GM12878 (cell line): ENCODE measurements at regions not wholly inside any gene's neighbourhood (a gene's known extent, or its start where the extent isn't known, plus 50 kb on each side); places are given as distances from the start of the nearest gene placed in this dataset.

Experiments used
- ATAC-seq: fragments of 200-7000 bp; cut with Tn5 transposase; 3 replicates; pipeline ENCODE4 v1.9.1; 2020; ENCODE audit warnings: mild to moderate bottlenecking, moderate library complexity
- BruUV-seq: library from RNA; stranded (reverse); fragments of 400-500 nt; replicated peaks from 2 replicates; lab custom pipeline; 2021; lab: Mats Ljungman, UMichigan
- CTCF ChIA-PET: fragments of 300-600 bp; sonication (Branson Sonifier 250); formaldehyde crosslinking; extraction: SDS; loops from one replicate; lab custom pipeline; 2021; ENCODE audit warnings: inconsistent platforms; lab: Yijun Ruan, JAX
- POLR2A ChIA-PET: fragments of 350-600 bp; formaldehyde crosslinking; extraction: SDS; loops from one replicate; lab custom pipeline; 2021; ENCODE audit warnings: inconsistent platforms; lab: Charles Lee
- RAD21 ChIA-PET: fragments of 300-600 bp; sonication (Branson Sonifier 250); formaldehyde crosslinking; loops from one replicate; lab custom pipeline; 2023; ENCODE audit warnings: antibody characterized with exemption; ENCODE audit not compliant: unreplicated experiment; lab: Charles Lee
- SMC1A ChIA-PET: fragments of 300-600 bp; sonication (Branson Sonifier 250); formaldehyde crosslinking; loops from one replicate; lab custom pipeline; 2023; ENCODE audit not compliant: unreplicated experiment, uncharacterized antibody; lab: Charles Lee
- DNase-seq: peaks from one replicate; pipeline ENCODE4 v3.0.0-alpha.2; 2011; ENCODE audit warnings: low read depth, low spot score
- FAIRE-seq: peaks from 3 replicates; lab custom pipeline; 2011; peaks lifted over from hg19 to GRCh38; lab: Jason Lieb, UNC
- H2AFZ ChIP-seq: 2 replicates; pipeline ENCODE4 v1.6.0; 2011; ENCODE audit warnings: low read depth, low read length, control low read depth; ENCODE audit not compliant: control insufficient read depth
- H3K27ac ChIP-seq: 2 replicates; pipeline ENCODE4 v1.5.1; 2011; ENCODE audit warnings: control low read depth; ENCODE audit not compliant: control insufficient read depth, insufficient read depth
- H3K27me3 ChIP-seq, 2 experiments: replicated peaks in 1 of 2; 2 replicates each; pipeline versions ENCODE4 v1.6.0 to v1.6.1; 2011; ENCODE audit warnings: low read length in 1 of 2; ENCODE audit not compliant: control insufficient read depth in 2 of 2, insufficient read depth in 2 of 2
- H3K36me3 ChIP-seq, 2 experiments: 2 replicates each; pipeline ENCODE4 v1.5.1; 2011; ENCODE audit warnings: low read length in 1 of 2; ENCODE audit not compliant: control insufficient read depth in 2 of 2, insufficient read depth in 2 of 2
- H3K4me1 ChIP-seq: 2 replicates; pipeline ENCODE4 v1.6.1; 2011; ENCODE audit warnings: mild to moderate bottlenecking, low read length, moderate library complexity, mixed read lengths; ENCODE audit not compliant: control insufficient read depth, insufficient read depth
- H3K4me2 ChIP-seq: 2 replicates; pipeline ENCODE4 v1.6.0; 2011; ENCODE audit warnings: control low read depth; ENCODE audit not compliant: control insufficient read depth, insufficient read depth
- H3K4me3 ChIP-seq: fragments of 200-600 bp; sonication (generic); 2 replicates; pipeline ENCODE4 v1.5.1; 2016
- H3K79me2 ChIP-seq: 2 replicates; pipeline ENCODE4 v1.6.0; 2011; ENCODE audit warnings: low read length; ENCODE audit not compliant: control insufficient read depth, insufficient read depth
- H3K9ac ChIP-seq: 2 replicates; pipeline ENCODE4 v1.8.0; 2011; ENCODE audit warnings: low read length, control low read depth, mixed read lengths; ENCODE audit not compliant: control insufficient read depth, insufficient read depth
- H3K9me3 ChIP-seq: replicated peaks from 3 replicates; pipeline ENCODE4 v1.5.1; 2011; ENCODE audit warnings: mild to moderate bottlenecking, low read length; ENCODE audit not compliant: control insufficient read depth, insufficient read depth
- H4K20me1 ChIP-seq: 2 replicates; pipeline ENCODE4 v1.6.0; 2011; ENCODE audit not compliant: control insufficient read depth, insufficient read depth
- BCL11A ChIP-seq: IDR thresholded peaks from 2 replicates; pipeline ENCODE4 v1.6.1; 2011; ENCODE audit warnings: low read depth, low read length
- EED ChIP-seq: sonication (generic); IDR thresholded peaks from 2 replicates; pipeline ENCODE4 v1.6.1; 2016; ENCODE audit warnings: antibody characterized with exemption, low read depth
- HSF1 ChIP-seq: fragments of 150-350 bp; IDR thresholded peaks from 2 replicates; pipeline ENCODE4 v1.6.1; 2014; ENCODE audit warnings: mild to moderate bottlenecking, low read depth, low read length
- NRF1 ChIP-seq: conservative IDR thresholded peaks from 2 replicates; pipeline ENCODE4 v1.6.1; 2011; ENCODE audit warnings: mild to moderate bottlenecking, low read depth, low read length, improper control_type of control experiment
- WGBS: methylation state at CpG from one replicate; pipeline ENCODE4 v1.1.6; 2016; ENCODE audit warnings: low lambda C conversion rate; ENCODE audit not compliant: insufficient replicate concordance, insufficient coverage; ENCODE audit errors: missing lambda C conversion rate; 5-methylcytosine and 5-hydroxymethylcytosine counted together
- in situ Hi-C: fragments of 300-500 bp; cut with MboI; formaldehyde crosslinking; loops from 9 replicates; pipeline ENCODE4 v1.14.3; 2018; ENCODE audit warnings: mixed read lengths
- intact Hi-C: fragments of 100-400 bp; cut with micrococcal nuclease; formaldehyde crosslinking; loops from one replicate; pipeline ENCODE4 v1.14.2; 2022; ENCODE audit not compliant: unreplicated experiment

GRCh38 chr9:8033794-8034193, 234.2 kb upstream of the DMAC1 start:
- ChIA-PET SMC1A (no interaction called here), POLR2A (no interaction called here), RAD21 (no interaction called here), CTCF (no interaction called here)
- no peak overlapping the region for H3K27ac ChIP-seq
- ATAC-seq = no peak
- no peak overlapping the region for H3K4me3 ChIP-seq
- intact Hi-C loops = no loop called here
- in situ Hi-C loops = no loop called here
- H3K36me3 ChIP-seq = no peaks in the 10 kb centered on the region
- H3K9ac ChIP-seq = no peak overlapping the region
- no peaks in the 10 kb centered on the region for H3K4me1 ChIP-seq
- H4K20me1 ChIP-seq = no peaks in the 10 kb centered on the region
- H2AFZ ChIP-seq = no peak overlapping the region
- 13% methylated on average over 2 of the region's 2 CpGs for WGBS
- no peak for FAIRE-seq
- H3K27me3 ChIP-seq = no peaks in the 10 kb centered on the region
- TF ChIP-seq EED (no peak), HSF1 (no peak)
- no peak for DNase-seq
- H3K79me2 ChIP-seq = no peaks in the 10 kb centered on the region
- peaks cover 3% of the 10 kb centered on the region; the same call in 2 of the 3 replicates for H3K9me3 ChIP-seq
- H3K4me2 ChIP-seq = no peak overlapping the region
- no TSS peak for BruUV-seq

GRCh38 chr9:8030095-8030494, 230.5 kb upstream of the DMAC1 start:
- H3K4me2 ChIP-seq = no peak overlapping the region
- no peaks in the 10 kb centered on the region for H4K20me1 ChIP-seq
- no peak overlapping the region for H3K4me3 ChIP-seq
- BruUV-seq = no TSS peak
- DNase-seq = no peak
- intact Hi-C loops (no loop called here), in situ Hi-C loops (no loop called here)
- H3K79me2 ChIP-seq = no peaks in the 10 kb centered on the region
- no peaks in the 10 kb centered on the region for H3K27me3 ChIP-seq
- no peak for ATAC-seq
- H3K36me3 ChIP-seq = no peaks in the 10 kb centered on the region
- H3K4me1 ChIP-seq = no peaks in the 10 kb centered on the region
- 45% methylated on average over 4 of the region's 4 CpGs for WGBS
- ChIA-PET SMC1A (no interaction called here), RAD21 (no interaction called here), POLR2A (no interaction called here), CTCF (no interaction called here)
- no peak for FAIRE-seq
- no peak overlapping the region for H3K27ac ChIP-seq
- H3K9me3 ChIP-seq = no peaks in the 10 kb centered on the region
- no peak for TF ChIP-seq BCL11A
- TF ChIP-seq NRF1 = no peak
- H3K9ac ChIP-seq = no peak overlapping the region
- no peak overlapping the region for H2AFZ ChIP-seq
